CD14-positive monocyte (primary cell): ENCODE measurements at regions not wholly inside any gene's neighbourhood (a gene's known extent, or its start where the extent isn't known, plus 50 kb on each side); places are given as distances from the start of the nearest gene placed in this dataset.

ENCODE experiments used
- DNase-seq, 3 donors: peaks; one replicate each; pipeline ENCODE4 v3.0.0-alpha.2; 2011 to 2022
- H2AFZ ChIP-seq: 2 replicates; pipeline ENCODE4 v1.6.0; 2012; ENCODE audit warnings: mild to moderate bottlenecking, low read depth, low read length, inconsistent platforms; ENCODE audit not compliant: insufficient read depth, poor library complexity, severe bottlenecking
- H3K27ac ChIP-seq, 2 donors: 1 replicate in 1 of 2; 2 replicates in 1 of 2; pipeline ENCODE4 v1.5.1; 2012 to 2013; ENCODE audit warnings: low read length in 2 of 2, control low read depth in 1 of 2, inconsistent platforms in 1 of 2, low read depth in 1 of 2, mild to moderate bottlenecking in 1 of 2
- H3K27me3 ChIP-seq, 2 donors: one replicate each; pipeline versions ENCODE4 v1.6.0 to v1.6.1; 2011 to 2013; ENCODE audit warnings: low read length in 2 of 2; ENCODE audit not compliant: control insufficient read depth in 2 of 2, insufficient read depth in 2 of 2
- H3K36me3 ChIP-seq, 2 donors: replicated peaks in 1 of 2; 1 replicate in 1 of 2; 2 replicates in 1 of 2; pipeline versions ENCODE4 v1.5.1 to v1.6.1; 2012 to 2013; ENCODE audit warnings: low read length in 2 of 2, control low read depth in 1 of 2, inconsistent platforms in 1 of 2, mild to moderate bottlenecking in 1 of 2; ENCODE audit not compliant: insufficient read depth in 2 of 2, control insufficient read depth in 1 of 2
- H3K4me1 ChIP-seq, 2 donors: 1 replicate in 1 of 2; 2 replicates in 1 of 2; pipeline versions ENCODE4 v1.5.1 to v1.6.1; 2012 to 2013; ENCODE audit warnings: low read length in 2 of 2, control low read depth in 1 of 2, inconsistent platforms in 1 of 2, mild to moderate bottlenecking in 1 of 2, moderate library complexity in 1 of 2; ENCODE audit not compliant: insufficient read depth in 2 of 2, control insufficient read depth in 1 of 2
- H3K4me2 ChIP-seq: replicated peaks from 2 replicates; pipeline ENCODE3; 2012; ENCODE audit warnings: low read length, moderate library complexity, mild to moderate bottlenecking; ENCODE audit not compliant: poor library complexity, severe bottlenecking; ENCODE audit errors: extremely low read depth
- H3K4me3 ChIP-seq, 3 experiments: fragments of 200-600 bp in 1 of 3; sonication (generic) in 1 of 3; replicated peaks in 1 of 3; 1 replicate in 2 of 3; 2 replicates in 1 of 3; pipeline ENCODE4 v1.5.1; 2011 to 2013; ENCODE audit warnings: low read length in 3 of 3, mild to moderate bottlenecking in 3 of 3, control low read depth in 2 of 3, low read depth in 2 of 3, inconsistent platforms in 1 of 3, moderate library complexity in 1 of 3
- H3K79me2 ChIP-seq: 2 replicates; pipeline ENCODE4 v1.6.0; 2012; ENCODE audit warnings: mild to moderate bottlenecking, control low read depth, inconsistent platforms, low read length, moderate library complexity; ENCODE audit not compliant: insufficient read depth
- H3K9ac ChIP-seq: 2 replicates; pipeline ENCODE4 v1.6.0; 2017; ENCODE audit warnings: low read length, mild to moderate bottlenecking; ENCODE audit not compliant: insufficient read depth, poor library complexity, severe bottlenecking
- H3K9me3 ChIP-seq, 2 donors: replicated peaks in 1 of 2; 1 replicate in 1 of 2; 2 replicates in 1 of 2; pipeline versions ENCODE4 v1.5.1 to v1.6.1; 2012 to 2013; ENCODE audit warnings: low read length in 2 of 2, control low read depth in 1 of 2; ENCODE audit not compliant: control insufficient read depth in 1 of 2, insufficient read depth in 1 of 2
- H4K20me1 ChIP-seq: 2 replicates; pipeline ENCODE4 v1.6.0; 2012; ENCODE audit warnings: mild to moderate bottlenecking, low read length, control low read depth, moderate library complexity; ENCODE audit not compliant: insufficient read depth
- H3K27ac Mint-ChIP-seq, 7 donors: one replicate each; pipeline ENCODE4 v1.8.0; 2020; ENCODE audit warnings: mild to moderate bottlenecking in 7 of 7, mixed read lengths in 7 of 7, moderate library complexity in 6 of 7, inconsistent platforms in 2 of 7
- H3K27me3 Mint-ChIP-seq, 3 donors: one replicate each; pipeline ENCODE4 v1.8.0; 2021 to 2022; ENCODE audit warnings: low read depth in 3 of 3, mild to moderate bottlenecking in 3 of 3, mixed read lengths in 3 of 3, moderate library complexity in 3 of 3, inconsistent platforms in 1 of 3
- H3K36me3 Mint-ChIP-seq, 2 donors: one replicate each; pipeline ENCODE4 v1.8.0; 2020; ENCODE audit warnings: mixed read lengths in 2 of 2, inconsistent platforms in 1 of 2, mild to moderate bottlenecking in 1 of 2
- H3K4me1 Mint-ChIP-seq: one replicate; pipeline ENCODE4 v1.8.0; 2020; ENCODE audit warnings: mild to moderate bottlenecking, mixed read lengths
- H3K4me3 Mint-ChIP-seq, 2 donors: one replicate each; pipeline ENCODE4 v1.8.0; 2020; ENCODE audit warnings: mild to moderate bottlenecking in 2 of 2, mixed read lengths in 2 of 2, moderate library complexity in 1 of 2
- H3K9me3 Mint-ChIP-seq, 7 donors: one replicate each; pipeline ENCODE4 v1.8.0; 2020 to 2022; ENCODE audit warnings: mixed read lengths in 7 of 7, mild to moderate bottlenecking in 6 of 7, moderate library complexity in 6 of 7, inconsistent platforms in 2 of 7
- WGBS: methylation state at CpG from one replicate; pipeline ENCODE4 v1.1.5; 2013; ENCODE audit warnings: missing lambda C conversion rate; ENCODE audit not compliant: insufficient coverage; 5-methylcytosine and 5-hydroxymethylcytosine counted together
- intact Hi-C, 2 donors: fragments of 100-400 bp; cut with micrococcal nuclease; formaldehyde crosslinking; loops; one replicate each; pipeline versions ENCODE4 v1.15.0 to v1.15.1; 2023
- TF ChIP-seq, protein P1 (sequence below): fragments of 200-600 bp; IDR thresholded peaks from one replicate; pipeline ENCODE4 v1.8.0; 2022; ENCODE audit warnings: antibody characterized with exemption, mild to moderate bottlenecking

- Histone ChIP-seq H3K27ac (no peak overlapping the region), H3K4me2 (no peak overlapping the region), H4K20me1 (no peaks in the 10 kb centered on the region), H3K4me1 (no peaks in the 10 kb centered on the region), H2AFZ (no peak overlapping the region), H3K79me2 (no peaks in the 10 kb centered on the region), H3K27me3 (no peaks in the 10 kb centered on the region), H3K4me3 (no peak overlapping the region), H3K9me3 (peaks cover 0 to 7% of the 10 kb centered on the region in 2 donors), H3K9ac (no peak overlapping the region), H3K36me3 (no peaks in the 10 kb centered on the region)
- H3K4me3 Mint-ChIP-seq, result no peak overlapping the region
- intact Hi-C loops, result no loop called here
- no peaks in the 10 kb centered on the region for H3K36me3 Mint-ChIP-seq
- WGBS, result 83% methylated on average over 1 of the region's 1 CpG
- H3K27me3 Mint-ChIP-seq, result peaks cover 0 to 2% (median 0%) of the 10 kb centered on the region in 3 donors
- DNase-seq, result no peak
- TF ChIP-seq, protein P1, sequence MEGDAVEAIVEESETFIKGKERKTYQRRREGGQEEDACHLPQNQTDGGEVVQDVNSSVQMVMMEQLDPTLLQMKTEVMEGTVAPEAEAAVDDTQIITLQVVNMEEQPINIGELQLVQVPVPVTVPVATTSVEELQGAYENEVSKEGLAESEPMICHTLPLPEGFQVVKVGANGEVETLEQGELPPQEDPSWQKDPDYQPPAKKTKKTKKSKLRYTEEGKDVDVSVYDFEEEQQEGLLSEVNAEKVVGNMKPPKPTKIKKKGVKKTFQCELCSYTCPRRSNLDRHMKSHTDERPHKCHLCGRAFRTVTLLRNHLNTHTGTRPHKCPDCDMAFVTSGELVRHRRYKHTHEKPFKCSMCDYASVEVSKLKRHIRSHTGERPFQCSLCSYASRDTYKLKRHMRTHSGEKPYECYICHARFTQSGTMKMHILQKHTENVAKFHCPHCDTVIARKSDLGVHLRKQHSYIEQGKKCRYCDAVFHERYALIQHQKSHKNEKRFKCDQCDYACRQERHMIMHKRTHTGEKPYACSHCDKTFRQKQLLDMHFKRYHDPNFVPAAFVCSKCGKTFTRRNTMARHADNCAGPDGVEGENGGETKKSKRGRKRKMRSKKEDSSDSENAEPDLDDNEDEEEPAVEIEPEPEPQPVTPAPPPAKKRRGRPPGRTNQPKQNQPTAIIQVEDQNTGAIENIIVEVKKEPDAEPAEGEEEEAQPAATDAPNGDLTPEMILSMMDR, result no peak
- no peak overlapping the region for H3K27ac Mint-ChIP-seq
- H3K4me1 Mint-ChIP-seq, result no peaks in the 10 kb centered on the region
- peaks cover 0 to 10% (median 3%) of the 10 kb centered on the region in 7 donors for H3K9me3 Mint-ChIP-seq
Observed at GRCh38 chr5:101585366-101585765, 682.3 kb upstream of the ST8SIA4 start.

GRCh38 chr5:101580591-101580990 lies 677.5 kb upstream of the ST8SIA4 start:
- H3K4me1 Mint-ChIP-seq, result no peaks in the 10 kb centered on the region
- H4K20me1 ChIP-seq, result no peaks in the 10 kb centered on the region
- DNase-seq, result no peak
- no CpG with 5 or more reads among the region's 3 CpGs for WGBS
- H2AFZ ChIP-seq, result no peak overlapping the region
- no peaks in the 10 kb centered on the region for H3K36me3 Mint-ChIP-seq
- no peaks in the 10 kb centered on the region for H3K27me3 ChIP-seq
- TF ChIP-seq, protein P1, result no peak
- intact Hi-C loops, result no loop called here
- H3K9ac ChIP-seq, result no peak overlapping the region
- H3K4me3 ChIP-seq, result no peak overlapping the region
- peaks cover 0 to under 1% of the 10 kb centered on the region in 2 donors for H3K9me3 ChIP-seq
- no peaks in the 10 kb centered on the region for H3K36me3 ChIP-seq
- H3K27me3 Mint-ChIP-seq, result peaks cover 0 to 2% (median 0%) of the 10 kb centered on the region in 3 donors
- no peak overlapping the region for H3K27ac Mint-ChIP-seq
- no peaks in the 10 kb centered on the region for H3K79me2 ChIP-seq
- no peak overlapping the region for H3K4me3 Mint-ChIP-seq
- H3K4me1 ChIP-seq, result no peaks in the 10 kb centered on the region
- no peak overlapping the region for H3K4me2 ChIP-seq
- H3K9me3 Mint-ChIP-seq, result peaks cover 0 to 11% (median 2%) of the 10 kb centered on the region in 7 donors
- H3K27ac ChIP-seq, result no peak overlapping the region
